ENCODE measurements at regions not wholly inside any gene's neighbourhood (a gene's known extent, or its start where the extent isn't known, plus 50 kb on each side); places are given as distances from the start of the nearest gene placed in this dataset.

DNA sequence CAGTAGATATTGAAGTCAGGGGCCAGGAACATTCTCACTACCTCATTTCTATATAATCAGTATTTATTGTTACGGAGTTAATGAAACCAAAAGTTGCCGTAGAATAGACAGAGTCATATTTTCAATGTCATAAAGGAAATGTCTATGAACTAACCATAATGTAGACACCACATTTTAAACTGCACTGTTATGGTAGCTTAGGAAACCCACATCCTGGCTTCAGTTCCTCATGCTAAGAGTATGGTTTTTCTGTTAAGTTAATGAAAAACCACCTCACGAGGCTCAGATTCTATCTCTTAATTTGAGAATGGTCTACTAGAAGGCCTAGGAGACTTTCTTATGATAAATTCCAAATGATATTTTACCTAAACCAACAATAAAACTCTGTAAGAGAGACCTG lies 166.5 kb downstream of the TMEM26 start:
- TF ChIP-seq, protein P1, sequence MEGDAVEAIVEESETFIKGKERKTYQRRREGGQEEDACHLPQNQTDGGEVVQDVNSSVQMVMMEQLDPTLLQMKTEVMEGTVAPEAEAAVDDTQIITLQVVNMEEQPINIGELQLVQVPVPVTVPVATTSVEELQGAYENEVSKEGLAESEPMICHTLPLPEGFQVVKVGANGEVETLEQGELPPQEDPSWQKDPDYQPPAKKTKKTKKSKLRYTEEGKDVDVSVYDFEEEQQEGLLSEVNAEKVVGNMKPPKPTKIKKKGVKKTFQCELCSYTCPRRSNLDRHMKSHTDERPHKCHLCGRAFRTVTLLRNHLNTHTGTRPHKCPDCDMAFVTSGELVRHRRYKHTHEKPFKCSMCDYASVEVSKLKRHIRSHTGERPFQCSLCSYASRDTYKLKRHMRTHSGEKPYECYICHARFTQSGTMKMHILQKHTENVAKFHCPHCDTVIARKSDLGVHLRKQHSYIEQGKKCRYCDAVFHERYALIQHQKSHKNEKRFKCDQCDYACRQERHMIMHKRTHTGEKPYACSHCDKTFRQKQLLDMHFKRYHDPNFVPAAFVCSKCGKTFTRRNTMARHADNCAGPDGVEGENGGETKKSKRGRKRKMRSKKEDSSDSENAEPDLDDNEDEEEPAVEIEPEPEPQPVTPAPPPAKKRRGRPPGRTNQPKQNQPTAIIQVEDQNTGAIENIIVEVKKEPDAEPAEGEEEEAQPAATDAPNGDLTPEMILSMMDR (IDR thresholded peaks at IDR 0.05; ENCODE audit: insufficient read depth, low read length, poor library complexity, severe bottlenecking): no peak
- TF ChIP-seq EZH2phosphoT487 (conservative IDR thresholded peaks at IDR 0.05; ENCODE audit: low read length): no peak

All from SU-DHL-6 (cell line).